H9 (cell line): ENCODE measurements at regions not wholly inside any gene's neighbourhood (a gene's known extent, or its start where the extent isn't known, plus 50 kb on each side); places are given as distances from the start of the nearest gene placed in this dataset.

Experiments
- DNase-seq: peaks from one replicate; pipeline ENCODE4 v3.0.0-alpha.2; 2017
- H2AFZ ChIP-seq: one replicate; pipeline ENCODE4 v1.6.1; 2013; ENCODE audit warnings: mild to moderate bottlenecking, low read length, control low read depth, moderate library complexity
- H2AK5ac ChIP-seq: 2 replicates; pipeline ENCODE4 v1.6.1; 2013; ENCODE audit warnings: low read length, control low read depth, mixed read lengths; ENCODE audit not compliant: insufficient read length
- H2BK120ac ChIP-seq: one replicate; pipeline ENCODE4 v1.6.1; 2013; ENCODE audit warnings: low read depth, mild to moderate bottlenecking, low read length, control low read depth, inconsistent platforms; ENCODE audit not compliant: poor library complexity, severe bottlenecking
- H2BK12ac ChIP-seq: 2 replicates; pipeline ENCODE4 v1.6.1; 2013; ENCODE audit warnings: low read length, control low read depth, mixed read lengths, low read depth; ENCODE audit not compliant: insufficient read length
- H2BK15ac ChIP-seq: 2 replicates; pipeline ENCODE4 v1.6.1; 2013; ENCODE audit warnings: low read depth, low read length, control low read depth
- H2BK20ac ChIP-seq: one replicate; pipeline ENCODE4 v1.6.1; 2013; ENCODE audit warnings: low read depth, mild to moderate bottlenecking, low read length, control low read depth, inconsistent platforms; ENCODE audit not compliant: poor library complexity, severe bottlenecking
- H2BK5ac ChIP-seq: 2 replicates; pipeline ENCODE4 v1.6.1; 2013; ENCODE audit warnings: low read length, control low read depth, mixed read lengths; ENCODE audit not compliant: insufficient read length
- H3K14ac ChIP-seq: 2 replicates; pipeline ENCODE4 v1.6.1; 2013; ENCODE audit warnings: low read length, control low read depth; ENCODE audit not compliant: insufficient read depth
- H3K18ac ChIP-seq: 2 replicates; pipeline ENCODE4 v1.6.1; 2013; ENCODE audit warnings: low read depth, mild to moderate bottlenecking, mixed read lengths, low read length, control low read depth; ENCODE audit not compliant: insufficient read length
- H3K23ac ChIP-seq: 2 replicates; pipeline ENCODE4 v1.6.1; 2013; ENCODE audit warnings: low read length, control low read depth, mixed read lengths, low read depth; ENCODE audit not compliant: insufficient read length
- H3K23me2 ChIP-seq: 2 replicates; pipeline ENCODE4 v1.6.1; 2013; ENCODE audit warnings: low read depth, mild to moderate bottlenecking, mixed read lengths, low read length, control low read depth; ENCODE audit not compliant: insufficient read length, poor library complexity, severe bottlenecking
- H3K27ac ChIP-seq: 2 replicates; pipeline ENCODE4 v1.5.1; 2013; ENCODE audit warnings: low read length, control low read depth, mixed read lengths, low read depth; ENCODE audit not compliant: insufficient read length
- H3K27me3 ChIP-seq: 2 replicates; pipeline ENCODE4 v1.6.1; 2013; ENCODE audit warnings: low read length, control low read depth, inconsistent platforms; ENCODE audit not compliant: insufficient read depth
- H3K4ac ChIP-seq: 2 replicates; pipeline ENCODE4 v1.6.1; 2013; ENCODE audit warnings: low read depth, mild to moderate bottlenecking, control low read depth, inconsistent platforms, low read length, moderate library complexity
- H3K4me1 ChIP-seq: 2 replicates; pipeline ENCODE4 v1.6.1; 2013; ENCODE audit warnings: low read length, control low read depth, inconsistent platforms; ENCODE audit not compliant: insufficient read depth
- H3K4me2 ChIP-seq: 2 replicates; pipeline ENCODE4 v1.6.1; 2013; ENCODE audit warnings: low read length, control low read depth, mixed read lengths; ENCODE audit not compliant: insufficient read length, insufficient read depth
- H3K56ac ChIP-seq: 2 replicates; pipeline ENCODE4 v1.6.1; 2013; ENCODE audit warnings: low read depth, mild to moderate bottlenecking, mixed read lengths, low read length, control low read depth; ENCODE audit not compliant: insufficient read length
- H3K79me1 ChIP-seq: 2 replicates; pipeline ENCODE4 v1.6.1; 2013; ENCODE audit warnings: low read depth, mild to moderate bottlenecking, moderate library complexity, low read length, control low read depth, inconsistent platforms; ENCODE audit not compliant: insufficient read depth, poor library complexity, severe bottlenecking
- H3K79me2 ChIP-seq: 2 replicates; pipeline ENCODE4 v1.6.1; 2013; ENCODE audit warnings: low read length, control low read depth, inconsistent platforms; ENCODE audit not compliant: insufficient read depth
- H3K9ac ChIP-seq: 2 replicates; pipeline ENCODE4 v1.6.1; 2013; ENCODE audit warnings: low read length, control low read depth, mixed read lengths; ENCODE audit not compliant: insufficient read length; ENCODE audit errors: extremely low read depth
- H3K9me3 ChIP-seq: one replicate; pipeline ENCODE4 v1.6.1; 2013; ENCODE audit warnings: low read depth, low read length, inconsistent platforms; ENCODE audit not compliant: control insufficient read depth
- H3T11ph ChIP-seq: one replicate; pipeline ENCODE4 v1.6.1; 2013; ENCODE audit warnings: mild to moderate bottlenecking, low read length, control low read depth, inconsistent platforms
- H4K20me1 ChIP-seq: one replicate; pipeline ENCODE4 v1.6.1; 2013; ENCODE audit not compliant: control insufficient read depth, insufficient read length, insufficient read depth
- H4K5ac ChIP-seq: 2 replicates; pipeline ENCODE4 v1.6.1; 2013; ENCODE audit warnings: low read depth, mild to moderate bottlenecking, mixed read lengths, low read length, control low read depth; ENCODE audit not compliant: insufficient read length
- H4K8ac ChIP-seq: replicated peaks from 2 replicates; pipeline ENCODE4 v1.6.1; 2013; ENCODE audit warnings: low read length, control low read depth, mixed read lengths, low read depth; ENCODE audit not compliant: insufficient read length
- H4K91ac ChIP-seq: 2 replicates; pipeline ENCODE4 v1.6.1; 2013; ENCODE audit warnings: low read depth, mild to moderate bottlenecking, moderate library complexity, mixed read lengths, low read length, control low read depth; ENCODE audit not compliant: insufficient read length
- H3K27ac Mint-ChIP-seq, 3 experiments: 2 replicates in 2 of 3; 3 replicates in 1 of 3; pipeline ENCODE4 v1.8.0; 2020 to 2021; ENCODE audit warnings: mixed read lengths in 3 of 3, mild to moderate bottlenecking in 1 of 3, moderate library complexity in 1 of 3
- H3K27me3 Mint-ChIP-seq: 2 replicates; pipeline ENCODE4 v1.8.0; 2021; ENCODE audit warnings: low read depth, mild to moderate bottlenecking, moderate library complexity, mixed read lengths
- H3K36me3 Mint-ChIP-seq, 3 experiments: 2 replicates in 2 of 3; 3 replicates in 1 of 3; pipeline ENCODE4 v1.8.0; 2020 to 2021; ENCODE audit warnings: low read depth in 3 of 3, mixed read lengths in 3 of 3; ENCODE audit not compliant: insufficient read depth in 1 of 3
- H3K4me1 Mint-ChIP-seq, 2 experiments: 2 replicates each; pipeline ENCODE4 v1.8.0; 2020; ENCODE audit warnings: mixed read lengths in 2 of 2
- H3K4me3 Mint-ChIP-seq, 2 experiments: 2 replicates in 1 of 2; 3 replicates in 1 of 2; pipeline ENCODE4 v1.8.0; 2020 to 2021; ENCODE audit warnings: mild to moderate bottlenecking in 2 of 2, mixed read lengths in 2 of 2, moderate library complexity in 1 of 2
- H3K9me3 Mint-ChIP-seq, 2 experiments: 2 replicates in 1 of 2; 3 replicates in 1 of 2; pipeline ENCODE4 v1.8.0; 2020; ENCODE audit warnings: mild to moderate bottlenecking in 2 of 2, mixed read lengths in 2 of 2, moderate library complexity in 1 of 2
- WGBS: extraction: QIAGEN DNeasy Blood & Tissue Kit; methylation state at CpG from one replicate; pipeline ENCODE4 v1.1.7; 2013; ENCODE audit warnings: missing lambda C conversion rate, low lambda C conversion rate, mixed read lengths; ENCODE audit not compliant: insufficient read length; ENCODE audit errors: extremely low coverage; 5-methylcytosine and 5-hydroxymethylcytosine counted together
- TF ChIP-seq, protein P1 (sequence below): fragments of 200-600 bp; sonication (generic); conservative IDR thresholded peaks from 3 replicates; pipeline ENCODE4 v1.8.0; 2021; ENCODE audit warnings: antibody characterized with exemption, mild to moderate bottlenecking

DNA sequence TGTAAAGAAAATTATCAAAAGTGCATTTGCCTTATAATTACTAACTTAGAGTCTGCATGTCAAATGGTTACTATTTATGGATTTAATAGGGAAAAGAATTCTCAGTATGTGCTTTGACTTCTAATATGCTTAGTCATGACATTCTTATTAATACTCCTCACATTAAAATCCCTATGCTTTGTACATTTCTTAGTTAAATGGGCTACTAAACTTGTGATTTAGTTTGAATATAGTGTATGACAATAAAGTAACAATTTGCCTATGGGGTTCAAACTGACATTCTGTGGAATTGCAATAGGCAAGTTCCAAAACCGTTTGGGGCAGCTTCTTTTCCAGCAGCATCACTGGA is 361.9 kb upstream of the TMTC1 start:
- no peak overlapping the region for H2BK120ac ChIP-seq
- TF ChIP-seq, protein P1, sequence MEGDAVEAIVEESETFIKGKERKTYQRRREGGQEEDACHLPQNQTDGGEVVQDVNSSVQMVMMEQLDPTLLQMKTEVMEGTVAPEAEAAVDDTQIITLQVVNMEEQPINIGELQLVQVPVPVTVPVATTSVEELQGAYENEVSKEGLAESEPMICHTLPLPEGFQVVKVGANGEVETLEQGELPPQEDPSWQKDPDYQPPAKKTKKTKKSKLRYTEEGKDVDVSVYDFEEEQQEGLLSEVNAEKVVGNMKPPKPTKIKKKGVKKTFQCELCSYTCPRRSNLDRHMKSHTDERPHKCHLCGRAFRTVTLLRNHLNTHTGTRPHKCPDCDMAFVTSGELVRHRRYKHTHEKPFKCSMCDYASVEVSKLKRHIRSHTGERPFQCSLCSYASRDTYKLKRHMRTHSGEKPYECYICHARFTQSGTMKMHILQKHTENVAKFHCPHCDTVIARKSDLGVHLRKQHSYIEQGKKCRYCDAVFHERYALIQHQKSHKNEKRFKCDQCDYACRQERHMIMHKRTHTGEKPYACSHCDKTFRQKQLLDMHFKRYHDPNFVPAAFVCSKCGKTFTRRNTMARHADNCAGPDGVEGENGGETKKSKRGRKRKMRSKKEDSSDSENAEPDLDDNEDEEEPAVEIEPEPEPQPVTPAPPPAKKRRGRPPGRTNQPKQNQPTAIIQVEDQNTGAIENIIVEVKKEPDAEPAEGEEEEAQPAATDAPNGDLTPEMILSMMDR: no peak
- no CpG with 5 or more reads among the region's 1 CpG for WGBS

More for the DNA sequence above, 361.9 kb upstream of the TMTC1 start:
- H2BK5ac ChIP-seq: no peak overlapping the region
- no peak overlapping the region for H3K23ac ChIP-seq
- H3K27me3 ChIP-seq: no peaks in the 10 kb centered on the region
- no peak overlapping the region for H3K4me2 ChIP-seq
- no peak overlapping the region for H3K9ac ChIP-seq
- H3K23me2 ChIP-seq: no peaks in the 10 kb centered on the region
- H2BK15ac ChIP-seq: no peak overlapping the region
- H3K56ac ChIP-seq: no peak overlapping the region
- no peaks in the 10 kb centered on the region for H4K20me1 ChIP-seq
- no peak overlapping the region for H4K8ac ChIP-seq
- Mint-ChIP-seq H3K27ac (no peak overlapping the region), H3K4me3 (no peak overlapping the region), H3K36me3 (no peaks in the 10 kb centered on the region; a peak in 1 of 7 replicates), H3K27me3 (peaks cover 2% of the 10 kb centered on the region; the same call in 1 of the 2 replicates), H3K4me1 (no peaks in the 10 kb centered on the region), H3K9me3 (peaks cover 0 to 2% of the 10 kb centered on the region in 2 experiments; a peak in 1 of 5 replicates)
- H4K5ac ChIP-seq: no peak overlapping the region
- H2AK5ac ChIP-seq: no peak overlapping the region
- H3K79me1 ChIP-seq: no peaks in the 10 kb centered on the region
- H2BK20ac ChIP-seq: no peak overlapping the region
- H3K14ac ChIP-seq: no peak overlapping the region
- H4K91ac ChIP-seq: no peak overlapping the region
- H2BK12ac ChIP-seq: no peak overlapping the region
- H3K4ac ChIP-seq: no peak overlapping the region
- H3T11ph ChIP-seq: no peak overlapping the region
- no peaks in the 10 kb centered on the region for H3K79me2 ChIP-seq
- H2AFZ ChIP-seq: no peak overlapping the region
- H3K4me1 ChIP-seq: no peaks in the 10 kb centered on the region
- DNase-seq: no peak
- H3K18ac ChIP-seq: no peak overlapping the region
- H3K9me3 ChIP-seq: no peaks in the 10 kb centered on the region
- H3K27ac ChIP-seq: no peak overlapping the region
